HTR-8/SVneo (cell line): ENCODE measurements at regions not wholly inside any gene's neighbourhood (a gene's known extent, or its start where the extent isn't known, plus 50 kb on each side); places are given as distances from the start of the nearest gene placed in this dataset.
"Not testable (repeated sequence)": the region's sequence is repeated elsewhere in the genome, so short reads cannot be mapped to it uniquely, and the experiment has no call there.

Experiments used
- DNase-seq: peaks from one replicate; pipeline ENCODE4 v3.0.0; 2011; ENCODE audit warnings: low spot score, mixed read lengths; ENCODE audit not compliant: insufficient read length
- FAIRE-seq: peaks from 2 replicates; lab custom pipeline; 2011; peaks lifted over from hg19 to GRCh38; lab: Jason Lieb, UNC

DNA sequence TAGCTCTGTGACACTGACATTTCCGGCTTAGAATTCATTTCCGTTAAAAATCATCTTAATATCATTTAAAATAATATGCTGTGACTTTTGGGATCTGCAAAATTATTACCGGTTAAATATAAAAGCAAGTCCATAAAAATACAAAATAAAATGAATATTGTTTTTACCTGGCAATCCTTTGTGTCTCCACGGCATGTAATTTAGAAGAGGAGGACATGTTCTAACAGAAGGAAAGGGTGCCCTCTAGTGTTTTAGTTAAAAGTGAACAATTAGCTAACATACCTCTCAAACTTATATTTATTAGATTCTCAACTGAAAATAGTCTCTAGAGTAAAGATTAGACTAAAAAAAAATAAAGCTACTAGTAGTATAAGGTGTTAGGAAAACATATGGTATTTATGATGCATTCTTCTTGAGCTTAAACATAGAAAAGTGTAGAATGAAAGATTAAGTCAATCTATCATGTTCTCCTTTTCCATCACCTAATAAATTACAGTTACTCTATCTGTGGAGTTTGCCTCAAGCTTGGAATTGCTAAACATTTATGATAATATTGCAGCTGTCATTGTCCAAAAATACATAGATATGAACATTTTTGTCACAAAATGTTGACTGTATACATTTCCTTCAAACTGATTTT lies 676.7 kb upstream of the SPRY2 start:
- FAIRE-seq, result no peak
- peak; percentile 18 for DNase-seq

DNA sequence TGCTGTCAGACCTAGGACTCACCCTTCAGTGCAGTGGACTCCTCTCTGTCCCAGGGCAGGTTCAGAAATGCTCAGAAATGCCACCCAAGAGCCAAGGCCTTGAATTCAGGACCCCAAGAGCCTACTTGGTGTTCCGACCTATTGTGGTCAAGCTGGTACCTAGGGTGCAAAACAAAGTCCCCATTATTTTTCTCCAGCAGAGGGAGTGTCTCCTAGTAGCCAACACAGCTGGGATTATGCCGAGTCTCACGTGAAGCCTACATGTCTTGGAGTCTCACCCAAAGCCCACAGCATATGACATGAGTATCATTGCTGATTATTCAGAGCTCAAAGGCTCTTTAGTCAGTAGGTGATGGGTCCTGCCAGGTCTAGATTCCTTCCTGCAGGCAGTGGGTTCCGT lies 671.1 kb upstream of the SPRY2 start:
- FAIRE-seq (no peak), DNase-seq (no peak)

DNA sequence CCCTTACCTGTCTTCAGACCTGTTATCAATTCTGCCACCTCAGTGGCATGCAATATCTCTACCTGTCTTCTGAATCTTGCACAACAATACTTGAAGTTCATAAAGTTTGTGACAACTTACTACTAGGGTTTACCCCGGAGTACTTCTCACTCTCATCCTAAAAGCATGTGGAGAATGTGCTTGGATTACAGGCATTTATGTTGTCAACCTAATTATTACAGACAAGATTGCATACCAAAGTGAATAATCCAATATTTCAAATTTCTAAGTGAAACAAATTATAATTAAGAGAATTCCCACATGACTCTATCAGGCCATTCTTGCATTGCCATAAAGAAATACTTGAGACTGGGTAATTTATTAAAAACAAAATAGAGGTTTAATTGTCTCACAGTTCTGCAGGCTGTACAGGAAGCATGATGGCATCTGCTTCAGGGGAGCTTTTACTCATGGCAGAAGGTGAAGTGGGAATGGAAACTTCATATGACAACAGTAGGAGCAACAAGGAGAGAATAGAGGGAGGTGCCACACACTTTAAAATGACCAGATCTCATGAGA lies 661.0 kb upstream of the SPRY2 start:
- no peak for FAIRE-seq
- DNase-seq, result no peak

DNA sequence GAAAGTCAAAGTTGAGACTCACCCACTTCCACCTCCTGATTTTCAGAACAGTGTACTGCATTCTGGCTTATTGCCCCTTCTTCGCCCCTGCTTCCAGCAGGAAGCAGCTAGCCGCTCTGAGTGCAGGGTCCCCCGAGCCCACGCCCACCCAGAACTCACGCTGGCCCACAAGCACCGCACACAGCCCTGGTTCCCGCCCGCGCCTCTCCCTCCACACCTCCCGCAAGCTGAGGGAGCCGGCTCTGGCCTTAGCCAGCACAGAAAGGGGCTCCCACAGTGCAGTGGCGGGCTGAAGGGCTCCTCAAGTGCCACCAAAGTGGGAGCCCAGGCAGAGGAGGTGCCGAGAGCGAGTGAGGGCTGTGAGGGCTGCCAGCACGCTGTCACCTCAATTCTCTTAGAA lies 657.7 kb upstream of the SPRY2 start:
- not testable (repeated sequence) for DNase-seq, FAIRE-seq

DNA sequence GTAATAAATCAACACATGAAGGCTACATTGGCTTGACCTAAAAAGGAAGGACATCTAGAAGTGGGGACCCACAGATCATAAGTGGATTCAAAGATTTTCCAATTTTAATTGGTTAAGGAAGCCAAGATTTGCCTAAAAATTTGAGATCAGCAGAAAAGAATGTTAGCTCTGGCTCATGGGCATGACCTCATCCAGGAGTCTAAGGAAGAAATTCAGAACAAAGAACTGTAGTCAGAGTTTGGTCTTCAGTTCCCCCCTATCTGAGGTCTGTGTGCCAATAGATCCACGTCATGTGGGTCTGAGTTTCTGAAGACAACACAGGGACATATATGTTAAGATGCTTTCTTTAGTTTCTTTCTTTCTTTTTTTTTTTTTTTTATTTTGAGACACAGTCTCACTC lies 648.8 kb upstream of the SPRY2 start:
- FAIRE-seq (no peak), DNase-seq (no peak)

DNA sequence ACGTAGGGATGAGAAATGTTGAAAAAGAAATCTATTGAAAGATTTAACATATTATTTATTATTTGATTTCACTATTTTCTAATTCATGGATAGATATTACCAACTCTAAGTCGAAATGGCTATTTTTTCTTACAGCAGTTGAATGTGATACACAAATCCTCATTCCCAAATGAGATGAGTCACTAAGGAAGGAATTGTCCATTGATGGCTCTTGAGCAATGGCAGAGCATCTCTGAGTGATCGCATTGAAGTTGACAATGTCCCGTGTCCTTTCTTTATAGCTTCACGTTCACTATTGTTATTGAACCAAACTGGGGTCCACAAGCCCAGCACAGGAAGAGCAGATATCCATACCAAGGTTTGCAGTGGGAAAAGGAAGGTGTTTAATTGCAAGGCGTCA lies 648.3 kb upstream of the SPRY2 start:
- FAIRE-seq (no peak), DNase-seq (no peak)

DNA sequence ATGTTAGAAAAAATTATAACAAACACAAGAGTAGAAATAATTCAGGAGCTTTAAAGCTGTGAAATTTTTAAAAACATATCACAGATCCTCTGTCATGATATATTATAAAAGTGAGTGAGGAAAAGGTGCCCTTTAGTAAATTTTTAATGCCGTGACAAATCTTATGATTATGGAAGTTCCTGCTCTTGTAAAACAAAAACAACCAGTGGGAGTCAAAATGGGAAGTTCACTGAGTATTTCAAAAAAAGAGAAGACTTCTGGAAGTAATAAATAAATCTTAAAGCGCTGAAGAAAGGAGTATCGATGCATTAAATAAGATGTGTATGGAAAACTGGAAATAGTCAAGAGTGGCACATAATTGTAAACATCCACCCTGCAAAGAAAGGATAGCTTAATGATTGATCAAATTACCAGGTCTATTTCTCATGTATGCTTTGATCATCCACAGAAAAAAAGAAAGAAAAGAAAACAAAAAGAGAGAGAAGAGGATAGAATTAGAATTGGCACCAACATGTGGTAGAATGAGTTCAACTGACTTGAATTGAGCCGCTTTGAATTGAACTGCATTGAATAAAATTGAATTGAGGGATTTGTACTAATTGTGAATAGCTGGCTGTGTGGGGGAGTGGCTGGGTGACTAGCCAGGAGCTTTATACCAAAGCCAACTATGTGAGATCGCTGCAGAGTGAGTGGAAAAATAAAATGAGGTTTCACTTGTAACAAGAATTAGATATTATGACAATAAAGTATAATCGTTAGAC lies 647.6 kb upstream of the SPRY2 start:
- DNase-seq (no peak), FAIRE-seq (no peak)

DNA sequence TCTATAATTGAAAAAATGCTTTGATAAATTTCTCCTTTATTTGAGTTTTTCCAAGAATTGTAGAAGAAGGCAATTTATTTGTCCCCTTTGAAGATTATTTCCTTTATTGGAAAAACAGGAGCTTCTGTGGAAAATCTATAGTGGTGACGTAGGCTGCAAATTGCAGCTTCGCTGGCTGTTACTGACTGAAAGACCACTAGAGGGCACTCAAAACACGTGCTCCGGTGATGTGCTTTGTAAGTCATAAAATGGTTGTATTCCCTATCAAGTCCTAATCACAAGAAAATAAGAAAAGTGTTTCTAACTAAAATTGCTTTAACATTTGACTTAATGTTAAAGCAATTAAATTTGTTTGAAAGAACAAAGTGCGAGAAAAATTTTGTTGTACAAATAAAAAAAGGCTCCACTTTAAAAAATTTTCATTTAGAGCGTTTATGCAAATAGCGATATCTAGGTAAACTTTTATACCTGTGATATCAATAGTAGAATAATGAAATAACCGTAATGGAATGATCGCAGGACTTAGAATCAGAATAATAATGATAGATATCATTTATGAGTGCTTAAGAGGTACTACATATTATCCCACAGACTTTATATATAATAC lies 638.2 kb upstream of the SPRY2 start:
- no peak for FAIRE-seq
- DNase-seq, result peak; percentile 11

DNA sequence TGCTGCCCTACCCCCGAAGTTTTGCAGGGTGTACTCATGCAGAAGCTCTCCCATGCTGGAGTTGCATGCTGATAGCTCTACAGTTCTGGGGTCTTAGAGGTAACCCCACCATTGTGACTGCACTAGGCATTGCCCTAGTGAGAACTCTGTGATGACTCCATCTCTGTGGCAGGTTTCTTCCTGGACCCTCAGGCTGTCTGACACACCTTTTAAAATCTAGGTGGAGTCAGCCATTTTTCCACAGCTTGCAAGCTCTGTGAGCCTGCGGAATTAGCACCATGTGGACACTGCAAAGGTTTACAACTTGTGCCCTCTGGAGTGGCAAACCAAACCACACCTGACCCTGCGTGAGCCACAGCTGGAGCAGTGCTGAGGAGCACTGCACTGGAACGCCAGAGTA lies 636.2 kb upstream of the SPRY2 start:
- DNase-seq, result no peak
- FAIRE-seq, result no peak

DNA sequence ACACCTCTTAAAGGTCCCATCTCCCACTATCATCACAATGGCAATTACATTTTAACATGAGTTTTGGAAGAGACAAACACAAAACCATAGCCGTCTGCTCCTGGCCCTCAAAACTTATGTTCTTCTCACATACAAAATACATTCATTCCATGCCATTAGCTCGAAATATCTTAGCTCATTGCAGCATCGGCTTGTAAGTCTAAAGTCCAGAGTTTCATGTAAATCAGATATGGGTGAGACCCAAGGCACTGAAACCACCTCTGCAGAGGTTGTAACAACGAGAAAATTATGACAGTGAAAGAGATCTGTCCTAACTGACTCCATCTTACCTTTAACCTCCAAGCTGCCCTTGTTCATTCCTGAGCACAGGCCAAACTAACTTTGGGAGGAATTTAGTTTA lies 635.0 kb upstream of the SPRY2 start:
- DNase-seq, result no peak
- FAIRE-seq, result no peak

DNA sequence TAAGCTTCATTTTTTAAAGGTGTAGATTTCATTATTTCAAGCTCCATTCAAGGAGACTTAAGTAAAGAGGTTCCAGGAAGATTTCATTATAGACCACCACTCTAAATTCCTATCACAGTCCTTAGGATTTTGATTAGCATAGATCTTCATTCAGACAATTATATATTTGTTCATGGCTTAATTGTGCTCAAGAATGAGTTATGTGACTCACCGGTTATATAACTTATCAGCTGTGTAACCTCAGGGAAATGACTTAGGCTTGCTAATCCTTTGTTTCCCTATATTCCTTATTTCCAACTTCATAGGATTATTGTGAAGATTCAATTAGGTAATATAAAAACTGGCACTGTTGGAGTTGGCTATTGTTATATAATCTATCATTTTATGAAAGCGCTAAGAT lies 632.8 kb upstream of the SPRY2 start:
- DNase-seq (no peak), FAIRE-seq (no peak)

DNA sequence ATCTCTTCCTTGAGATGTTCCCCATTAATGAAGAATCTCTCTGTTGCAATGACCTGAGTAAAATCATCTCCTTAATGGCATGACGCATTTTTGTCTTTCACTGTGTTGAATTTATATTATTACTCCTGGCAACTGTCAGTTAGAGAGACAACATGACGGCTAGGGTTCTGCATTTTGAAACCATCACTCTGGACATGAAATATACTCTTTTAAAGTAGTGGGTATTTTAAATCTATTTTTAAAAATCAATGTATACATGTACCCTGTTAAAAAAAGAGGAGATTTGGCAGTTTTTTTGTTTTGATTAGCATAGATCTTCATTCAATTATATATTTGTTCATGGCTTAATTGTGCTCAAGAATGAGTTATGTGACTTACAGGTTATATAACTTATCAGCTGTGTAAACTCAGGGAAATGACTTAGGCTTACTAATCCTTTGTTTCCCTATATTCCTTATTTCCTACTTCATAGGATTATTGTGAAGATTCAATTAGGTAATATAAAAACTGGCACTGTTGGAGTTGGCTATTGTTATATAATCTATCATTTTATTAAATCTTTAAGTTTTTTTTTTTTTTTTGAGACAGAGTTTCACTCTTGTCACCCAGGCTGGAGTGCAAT lies 632.0 kb upstream of the SPRY2 start:
- DNase-seq (no peak), FAIRE-seq (no peak)

DNA sequence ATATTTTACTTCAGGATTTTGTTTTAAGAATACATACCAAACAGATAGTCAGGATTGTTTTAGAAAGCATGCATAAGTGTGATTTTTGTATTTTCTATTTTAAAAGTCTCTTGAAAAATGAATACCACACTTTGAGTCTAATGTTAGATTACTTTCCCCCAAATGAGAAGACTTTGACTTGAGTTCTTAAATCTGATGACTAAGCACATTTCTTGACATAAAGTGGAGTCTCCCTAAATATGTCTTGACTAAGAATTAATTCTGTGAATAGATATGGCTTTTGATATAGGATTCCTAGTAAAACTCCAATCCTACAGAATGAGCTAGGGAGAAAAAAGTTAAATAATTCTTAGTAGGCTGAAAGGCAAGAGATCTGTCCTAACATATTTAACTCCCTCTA lies 624.2 kb upstream of the SPRY2 start:
- DNase-seq (no peak), FAIRE-seq (no peak)

DNA sequence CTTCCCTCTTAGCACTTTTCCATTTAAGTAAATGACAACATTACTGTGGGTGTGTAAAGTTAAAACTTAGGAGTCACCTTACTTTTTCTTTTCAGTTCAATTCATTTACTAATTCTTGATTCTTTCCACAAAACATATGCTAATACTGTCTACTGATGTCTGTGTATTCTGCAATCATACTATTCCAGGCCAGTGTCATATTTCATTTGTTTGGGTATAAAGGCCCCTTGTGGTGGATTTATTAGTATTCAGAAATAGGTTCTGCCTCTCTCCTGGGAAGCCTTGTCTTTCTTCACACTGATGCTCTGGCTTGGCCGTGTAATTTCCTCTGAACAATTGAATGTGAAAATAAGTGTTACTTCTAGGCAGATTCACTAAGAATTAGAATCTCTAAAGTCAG lies 621.9 kb upstream of the SPRY2 start:
- FAIRE-seq (no peak), DNase-seq (no peak)

DNA sequence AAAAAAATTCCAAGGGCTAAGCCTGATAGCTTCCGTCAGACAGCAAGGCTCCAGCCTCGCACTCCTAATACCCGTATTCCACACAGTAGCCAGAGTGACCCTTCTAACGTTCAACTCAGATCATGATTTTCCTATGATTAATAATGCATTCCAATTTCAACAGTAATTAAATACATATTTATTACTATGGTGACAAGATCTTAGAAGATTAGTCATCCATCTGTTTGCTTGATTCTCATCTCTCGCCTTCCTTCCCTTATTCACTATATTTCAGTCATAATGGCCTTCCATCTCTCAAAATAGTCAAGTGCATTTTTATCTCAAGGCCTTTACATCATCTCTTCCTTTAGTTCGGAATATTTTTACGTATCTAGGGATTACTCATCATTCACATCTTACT lies 621.2 kb upstream of the SPRY2 start:
- FAIRE-seq (no peak), DNase-seq (no peak)

DNA sequence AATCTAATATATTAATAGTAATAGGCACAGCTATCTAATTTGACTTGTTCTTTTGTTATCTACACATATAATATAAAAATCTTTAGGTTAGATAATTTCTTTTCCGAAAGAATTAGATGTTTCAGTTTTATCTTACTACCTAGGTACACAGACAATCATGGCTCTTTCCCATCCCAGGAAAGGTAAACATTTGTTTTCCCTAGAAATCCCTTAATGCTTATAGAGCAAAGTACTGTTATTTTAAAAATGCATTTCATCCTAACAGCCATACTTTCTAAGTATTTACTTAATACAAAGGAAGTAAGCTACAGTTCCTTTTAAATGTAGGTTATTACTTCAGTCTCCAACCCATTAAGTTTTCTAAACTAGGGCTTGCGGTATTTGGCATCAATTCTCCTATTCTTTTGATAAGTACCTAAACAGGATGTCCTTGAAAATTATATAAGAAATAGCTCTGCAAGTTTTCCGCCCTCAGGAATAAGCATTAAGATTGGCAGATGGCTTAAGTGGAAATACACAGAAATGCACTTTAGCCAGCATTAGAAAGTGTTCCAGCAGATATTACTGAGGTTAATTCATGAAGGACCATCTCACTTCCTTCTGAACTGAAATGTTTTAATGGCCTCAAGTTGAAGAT lies 616.2 kb upstream of the SPRY2 start:
- no peak for FAIRE-seq

DNA sequence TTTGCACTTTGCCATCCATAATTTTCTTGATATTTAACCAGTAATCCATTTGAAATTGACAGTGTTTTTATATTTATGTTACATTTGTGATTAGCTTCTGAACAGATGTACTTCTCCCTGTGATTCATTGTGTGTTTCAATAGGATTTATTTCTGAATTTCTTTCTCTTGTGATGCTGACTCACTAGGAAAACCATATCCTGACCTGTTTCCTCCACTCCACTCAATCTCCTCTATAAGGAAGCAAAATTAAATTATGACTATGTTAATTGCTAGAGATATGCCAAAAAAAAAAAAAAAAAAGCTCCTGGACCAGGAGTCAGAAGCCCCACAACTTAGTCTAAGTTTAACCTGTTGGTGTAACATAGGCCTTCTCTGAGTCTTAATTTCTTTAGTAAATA lies 614.6 kb upstream of the SPRY2 start:
- FAIRE-seq, result no peak
- no peak for DNase-seq

More for the DNA sequence above, 616.2 kb upstream of the SPRY2 start:
- no peak for DNase-seq

DNA sequence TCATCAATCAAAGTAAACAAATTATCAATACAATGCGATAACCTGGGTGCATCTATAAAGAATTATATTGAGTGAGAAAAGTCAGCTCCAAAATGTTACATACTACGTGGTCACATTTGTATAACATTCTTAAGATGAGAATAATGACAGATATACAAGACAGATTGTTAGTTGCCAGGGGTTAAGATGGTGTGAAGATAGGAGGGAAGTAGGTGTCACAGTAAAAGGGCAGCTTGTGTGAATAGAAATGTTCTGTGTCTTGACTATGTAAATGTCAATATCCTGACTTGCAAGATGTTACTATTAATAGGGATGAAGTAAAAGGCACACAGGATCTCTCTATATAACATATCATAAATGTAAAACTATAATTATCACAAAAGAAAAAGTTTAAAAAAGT lies 611.2 kb upstream of the SPRY2 start:
- FAIRE-seq (no peak), DNase-seq (no peak)

DNA sequence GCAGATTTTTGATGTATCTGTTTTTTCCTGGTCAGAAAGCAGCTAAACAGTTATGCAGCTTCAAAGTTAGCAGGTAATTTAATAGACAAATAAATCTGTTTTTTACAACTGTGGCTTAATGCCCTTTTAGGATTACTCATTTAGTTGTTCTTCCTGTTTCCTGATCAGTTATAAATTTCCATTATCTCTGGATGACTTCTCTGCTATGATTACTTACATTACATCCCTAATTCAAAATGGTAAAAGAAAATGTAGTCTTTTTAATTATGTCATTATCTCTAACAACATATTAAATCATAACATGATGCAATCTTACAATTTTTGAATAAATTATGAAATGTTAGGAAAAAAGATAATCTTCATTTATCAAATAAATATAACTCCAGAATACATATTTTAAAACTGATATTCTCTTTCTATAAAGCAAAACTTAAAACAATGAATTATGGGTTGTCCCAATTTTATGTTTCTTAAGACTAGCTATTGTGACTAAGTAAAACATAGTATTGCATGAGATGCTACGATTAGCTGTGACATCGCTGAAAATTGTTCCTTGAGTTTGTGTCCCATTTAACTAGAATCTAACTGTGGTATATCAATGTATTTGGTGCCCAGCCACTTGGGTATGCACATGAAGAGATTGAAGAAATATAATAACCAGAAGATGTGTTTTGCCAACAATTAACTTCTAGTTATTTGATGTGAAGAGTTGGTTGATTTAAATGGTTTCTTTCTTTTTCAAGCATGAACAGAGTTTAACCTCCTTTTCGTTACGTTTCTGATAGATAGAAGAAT lies 605.3 kb upstream of the SPRY2 start:
- DNase-seq, result no peak
- FAIRE-seq, result no peak

DNA sequence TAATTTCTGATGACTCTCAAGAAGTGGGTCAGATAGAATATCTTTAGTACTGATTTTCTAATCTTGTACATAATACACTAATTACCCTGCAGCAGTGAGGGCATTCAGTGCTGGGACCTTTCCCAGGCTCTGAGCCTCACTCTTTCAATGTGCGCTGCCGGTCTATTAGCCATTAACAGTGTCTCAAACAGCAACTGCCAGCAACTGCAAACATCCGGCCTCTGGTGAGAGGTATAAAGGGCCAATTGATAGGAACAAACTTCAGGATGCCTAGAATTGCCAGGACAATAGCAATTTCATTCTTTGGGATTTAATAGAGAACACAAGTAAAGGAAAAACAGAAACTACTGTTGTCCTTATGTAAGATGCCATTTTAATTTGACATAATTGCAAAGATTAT lies 604.4 kb upstream of the SPRY2 start:
- FAIRE-seq (no peak), DNase-seq (no peak)
